Neural cell (in vitro differentiated cells): ENCODE measurements at regions not wholly inside any gene's neighbourhood (a gene's known extent, or its start where the extent isn't known, plus 50 kb on each side); places are given as distances from the start of the nearest gene placed in this dataset.

Experiments used
- EP300 ChIP-seq: fragments of 450-650 bp; conservative IDR thresholded peaks from 2 replicates; pipeline ENCODE4 v1.6.1; 2014; ENCODE audit warnings: antibody characterized with exemption, mild to moderate bottlenecking, moderate library complexity; ENCODE audit not compliant: poor library complexity, severe bottlenecking
- EZH2 ChIP-seq: fragments of 200-600, 300-800 bp; shearing (Covaris generic), sonication (generic); IDR thresholded peaks from 2 replicates; pipeline ENCODE4 v1.6.1; 2014; ENCODE audit warnings: antibody characterized with exemption, low read length, borderline replicate concordance, mild to moderate bottlenecking; ENCODE audit not compliant: insufficient read depth, poor library complexity, severe bottlenecking
- POLR2AphosphoS5 ChIP-seq: IDR thresholded peaks from 2 replicates; pipeline ENCODE4 v1.6.1; 2012
- RAD21 ChIP-seq: fragments of 450-650 bp; conservative IDR thresholded peaks from 2 replicates; pipeline ENCODE4 v1.6.1; 2014; ENCODE audit warnings: antibody characterized with exemption, mild to moderate bottlenecking, moderate library complexity
- REST ChIP-seq: IDR thresholded peaks from 2 replicates; pipeline ENCODE4 v1.6.1; 2012; ENCODE audit warnings: borderline replicate concordance
- SMC3 ChIP-seq: fragments of 450-650 bp; conservative IDR thresholded peaks from 2 replicates; pipeline ENCODE4 v1.6.1; 2014; ENCODE audit warnings: antibody characterized with exemption, mild to moderate bottlenecking, moderate library complexity; ENCODE audit not compliant: poor library complexity
- TAF1 ChIP-seq: IDR thresholded peaks from 2 replicates; pipeline ENCODE4 v1.6.1; 2012; ENCODE audit warnings: low read depth
- TF ChIP-seq, protein P1 (sequence below): fragments of 450-650 bp; IDR thresholded peaks from 2 replicates; pipeline ENCODE4 v1.5.1; 2014; ENCODE audit warnings: antibody characterized with exemption, mild to moderate bottlenecking, moderate library complexity; ENCODE audit not compliant: poor library complexity, severe bottlenecking

DNA sequence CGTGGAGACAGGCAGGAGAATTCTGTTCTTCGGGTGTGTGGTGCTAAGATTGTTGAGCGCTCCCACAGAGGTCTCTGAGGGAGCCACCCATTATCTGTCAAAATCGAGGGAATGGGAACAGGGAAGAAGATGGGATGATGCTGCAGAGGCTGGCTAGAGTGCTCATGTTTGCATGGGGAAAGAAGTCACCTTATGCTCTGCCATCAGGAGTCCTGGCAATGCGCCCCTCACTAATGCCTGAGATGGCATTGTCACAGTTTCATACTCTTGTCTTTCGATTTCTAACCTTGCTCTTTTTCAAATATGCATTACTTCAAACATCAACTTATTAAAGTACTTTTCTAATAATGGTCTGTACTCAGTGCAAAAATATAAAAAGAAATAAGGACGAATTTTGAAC lies 463.3 kb upstream of the CELF4 start:
- no peak for TF ChIP-seq EP300
- TF ChIP-seq, protein P1, sequence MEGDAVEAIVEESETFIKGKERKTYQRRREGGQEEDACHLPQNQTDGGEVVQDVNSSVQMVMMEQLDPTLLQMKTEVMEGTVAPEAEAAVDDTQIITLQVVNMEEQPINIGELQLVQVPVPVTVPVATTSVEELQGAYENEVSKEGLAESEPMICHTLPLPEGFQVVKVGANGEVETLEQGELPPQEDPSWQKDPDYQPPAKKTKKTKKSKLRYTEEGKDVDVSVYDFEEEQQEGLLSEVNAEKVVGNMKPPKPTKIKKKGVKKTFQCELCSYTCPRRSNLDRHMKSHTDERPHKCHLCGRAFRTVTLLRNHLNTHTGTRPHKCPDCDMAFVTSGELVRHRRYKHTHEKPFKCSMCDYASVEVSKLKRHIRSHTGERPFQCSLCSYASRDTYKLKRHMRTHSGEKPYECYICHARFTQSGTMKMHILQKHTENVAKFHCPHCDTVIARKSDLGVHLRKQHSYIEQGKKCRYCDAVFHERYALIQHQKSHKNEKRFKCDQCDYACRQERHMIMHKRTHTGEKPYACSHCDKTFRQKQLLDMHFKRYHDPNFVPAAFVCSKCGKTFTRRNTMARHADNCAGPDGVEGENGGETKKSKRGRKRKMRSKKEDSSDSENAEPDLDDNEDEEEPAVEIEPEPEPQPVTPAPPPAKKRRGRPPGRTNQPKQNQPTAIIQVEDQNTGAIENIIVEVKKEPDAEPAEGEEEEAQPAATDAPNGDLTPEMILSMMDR = no peak
- no peak for TF ChIP-seq SMC3
- TF ChIP-seq RAD21 = no peak
- no peak for TF ChIP-seq REST
- TF ChIP-seq EZH2 = no peak
- TF ChIP-seq TAF1 = no peak
- no peak for TF ChIP-seq POLR2AphosphoS5
